IMR-90 (cell line): ENCODE measurements at regions not wholly inside any gene's neighbourhood (a gene's known extent, or its start where the extent isn't known, plus 50 kb on each side); places are given as distances from the start of the nearest gene placed in this dataset.

Experiments used
- ATAC-seq: fragments of 200-7000 bp; cut with Tn5 transposase; 2 replicates; pipeline ENCODE4 v1.9.1; 2020; ENCODE audit warnings: low read depth, mild to moderate bottlenecking, moderate library complexity
- BruUV-seq: library from RNA; stranded (reverse); fragments of 400-500 nt; replicated peaks from 2 replicates; lab custom pipeline; 2021; lab: Mats Ljungman, UMichigan
- CTCF ChIA-PET: fragments of 300-600 bp; formaldehyde crosslinking; extraction: SDS; loops from one replicate; lab custom pipeline; 2021; ENCODE audit warnings: antibody characterized with exemption; lab: Yijun Ruan, JAX
- POLR2A ChIA-PET: fragments of 300-600 bp; sonication (Branson Sonifier 250); formaldehyde crosslinking; loops from one replicate; lab custom pipeline; 2022; ENCODE audit warnings: antibody characterized with exemption; ENCODE audit not compliant: unreplicated experiment; lab: Charles Lee
- DNase-seq: peaks from one replicate; pipeline ENCODE4 v3.0.0; 2013
- H2AFZ ChIP-seq: replicated peaks from 2 replicates; pipeline ENCODE3; 2013; ENCODE audit warnings: low read length, mild to moderate bottlenecking; ENCODE audit not compliant: poor library complexity
- H2AK5ac ChIP-seq: 2 replicates; pipeline ENCODE4 v1.6.1; 2013; ENCODE audit warnings: low read depth, low read length, inconsistent platforms
- H2AK9ac ChIP-seq: replicated peaks from 2 replicates; pipeline ENCODE3; 2013; ENCODE audit warnings: mild to moderate bottlenecking, low read depth, low read length, moderate library complexity; ENCODE audit not compliant: poor library complexity
- H2BK120ac ChIP-seq: 2 replicates; pipeline ENCODE4 v1.6.1; 2013; ENCODE audit warnings: low read depth, low read length, inconsistent platforms
- H2BK15ac ChIP-seq: 3 replicates; pipeline ENCODE4 v1.6.1; 2013; ENCODE audit warnings: low read depth, low read length, inconsistent platforms
- H2BK20ac ChIP-seq: 2 replicates; pipeline ENCODE4 v1.6.1; 2013; ENCODE audit warnings: low read depth, mild to moderate bottlenecking, inconsistent platforms, low read length, moderate library complexity
- H2BK5ac ChIP-seq: 2 replicates; pipeline ENCODE4 v1.6.1; 2013; ENCODE audit warnings: mild to moderate bottlenecking, low read depth, low read length, inconsistent platforms; ENCODE audit not compliant: poor library complexity, severe bottlenecking
- H3K14ac ChIP-seq: replicated peaks from 2 replicates; pipeline ENCODE4 v1.6.1; 2013; ENCODE audit warnings: low read depth, low read length, inconsistent platforms
- H3K18ac ChIP-seq: 2 replicates; pipeline ENCODE4 v1.6.1; 2013; ENCODE audit warnings: low read depth, low read length, control low read depth
- H3K23ac ChIP-seq: 2 replicates; pipeline ENCODE4 v1.6.1; 2013; ENCODE audit warnings: low read depth, low read length, inconsistent platforms
- H3K27ac ChIP-seq: 2 replicates; pipeline ENCODE4 v1.5.1; 2013; ENCODE audit warnings: mild to moderate bottlenecking, control low read depth, low read length; ENCODE audit not compliant: insufficient read depth
- H3K27me3 ChIP-seq: 2 replicates; pipeline ENCODE4 v1.6.1; 2013; ENCODE audit warnings: low read length; ENCODE audit not compliant: control insufficient read depth, insufficient read depth
- H3K36me3 ChIP-seq: 2 replicates; pipeline ENCODE4 v1.6.1; 2013; ENCODE audit warnings: low read length, mixed read lengths; ENCODE audit not compliant: control insufficient read depth, insufficient read depth
- H3K4ac ChIP-seq: 2 replicates; pipeline ENCODE4 v1.6.1; 2013; ENCODE audit warnings: low read depth, low read length, inconsistent platforms
- H3K4me1 ChIP-seq: 2 replicates; pipeline ENCODE4 v1.6.1; 2013; ENCODE audit warnings: low read length, mixed read lengths; ENCODE audit not compliant: control insufficient read depth, insufficient read depth
- H3K4me2 ChIP-seq: 2 replicates; pipeline ENCODE4 v1.6.1; 2013; ENCODE audit warnings: low read depth, mild to moderate bottlenecking, control low read depth, low read length, moderate library complexity
- H3K4me3 ChIP-seq: 2 replicates; pipeline ENCODE4 v1.5.1; 2013; ENCODE audit warnings: low read depth, mild to moderate bottlenecking, control low read depth, low read length, moderate library complexity; ENCODE audit not compliant: insufficient read depth
- H3K56ac ChIP-seq: 2 replicates; pipeline ENCODE4 v1.6.1; 2013; ENCODE audit warnings: low read length, inconsistent platforms; ENCODE audit not compliant: insufficient read depth; ENCODE audit errors: extremely low read depth
- H3K79me1 ChIP-seq, 2 experiments: 2 replicates each; pipeline ENCODE4 v1.6.1; 2013; ENCODE audit warnings: low read length in 2 of 2, inconsistent platforms in 1 of 2, low read depth in 1 of 2
- H3K9ac ChIP-seq: 2 replicates; pipeline ENCODE4 v1.6.1; 2013; ENCODE audit warnings: low read depth, low read length, control low read depth
- H3K9me1 ChIP-seq: 2 replicates; pipeline ENCODE4 v1.6.1; 2013; ENCODE audit warnings: low read length, inconsistent platforms; ENCODE audit not compliant: insufficient read depth
- H3K9me3 ChIP-seq: 2 replicates; pipeline ENCODE4 v1.6.1; 2013; ENCODE audit warnings: low read length; ENCODE audit not compliant: control insufficient read depth, insufficient read depth
- H4K20me1 ChIP-seq: 2 replicates; pipeline ENCODE4 v1.6.1; 2013; ENCODE audit warnings: low read length, inconsistent platforms; ENCODE audit not compliant: insufficient read depth
- H4K5ac ChIP-seq: 2 replicates; pipeline ENCODE4 v1.6.1; 2013; ENCODE audit warnings: mild to moderate bottlenecking, low read depth, low read length, control low read depth
- H4K8ac ChIP-seq, 2 experiments: 2 replicates each; pipeline ENCODE4 v1.6.1; 2013; ENCODE audit warnings: low read depth in 2 of 2, low read length in 2 of 2, control low read depth in 1 of 2, inconsistent platforms in 1 of 2
- H4K91ac ChIP-seq: 2 replicates; pipeline ENCODE4 v1.6.1; 2013; ENCODE audit warnings: low read depth, low read length, inconsistent platforms; ENCODE audit not compliant: insufficient read depth
- BHLHE40 ChIP-seq: fragments of 150-350 bp; IDR thresholded peaks from 2 replicates; pipeline ENCODE4 v1.6.1; 2016; ENCODE audit warnings: mild to moderate bottlenecking, low read depth, low read length
- CEBPB ChIP-seq: IDR thresholded peaks from 2 replicates; pipeline ENCODE4 v1.6.1; 2012; ENCODE audit warnings: low read depth, low read length, improper control_type of control experiment
- FOS ChIP-seq: fragments of 150-350 bp; IDR thresholded peaks from 2 replicates; pipeline ENCODE4 v1.6.1; 2016; ENCODE audit warnings: low read depth, low read length
- MAFK ChIP-seq: IDR thresholded peaks from 2 replicates; pipeline ENCODE4 v1.6.1; 2012; ENCODE audit warnings: low read depth, low read length, improper control_type of control experiment
- MAZ ChIP-seq: IDR thresholded peaks from 2 replicates; pipeline ENCODE4 v1.6.1; 2012; ENCODE audit warnings: low read depth, mild to moderate bottlenecking, low read length, improper control_type of control experiment, moderate library complexity, borderline replicate concordance
- MXI1 ChIP-seq: IDR thresholded peaks from 2 replicates; pipeline ENCODE4 v1.6.1; 2012; ENCODE audit warnings: low read depth, mild to moderate bottlenecking, low read length, moderate library complexity, borderline replicate concordance
- NFE2L2 ChIP-seq: fragments of 150-350 bp; IDR thresholded peaks from 2 replicates; pipeline ENCODE4 v1.6.1; 2016; ENCODE audit warnings: low read depth, mild to moderate bottlenecking, low read length
- POLR2A ChIP-seq: IDR thresholded peaks from 2 replicates; pipeline ENCODE4 v1.6.1; 2012; ENCODE audit warnings: mild to moderate bottlenecking, low read depth, low read length
- RAD21 ChIP-seq: IDR thresholded peaks from 2 replicates; pipeline ENCODE4 v1.6.1; 2012; ENCODE audit warnings: low read length, improper control_type of control experiment
- RFX5 ChIP-seq: IDR thresholded peaks from 2 replicates; pipeline ENCODE4 v1.8.0; 2012; ENCODE audit warnings: low read depth, mild to moderate bottlenecking, low read length, moderate library complexity
- SMC3 ChIP-seq: fragments of 150-350 bp; IDR thresholded peaks from 2 replicates; pipeline ENCODE4 v1.6.1; 2016; ENCODE audit warnings: low read depth, mild to moderate bottlenecking, antibody characterized with exemption, low read length, moderate library complexity
- USF2 ChIP-seq: fragments of 150-350 bp; IDR thresholded peaks from 2 replicates; pipeline ENCODE4 v1.6.1; 2017; ENCODE audit warnings: mild to moderate bottlenecking, antibody characterized with exemption, low read length, low read depth
- WGBS, 2 experiments: methylation state at CpG; one replicate each; pipeline versions ENCODE4 v1.1.5 to v1.1.7; 2013; ENCODE audit warnings: missing lambda C conversion rate in 2 of 2; ENCODE audit not compliant: insufficient read length in 1 of 2; ENCODE audit errors: extremely low coverage in 2 of 2; 5-methylcytosine and 5-hydroxymethylcytosine counted together
- dilution Hi-C: fragments of 300-500 bp; cut with HindIII; formaldehyde crosslinking; loops from one replicate; pipeline ENCODE4 v1.14.3; 2018; ENCODE audit warnings: low sequenced_read_pairs; ENCODE audit not compliant: unreplicated experiment
- in situ Hi-C: fragments of 300-500 bp; cut with MboI; formaldehyde crosslinking; loops from 3 replicates; pipeline ENCODE4 v1.14.3; 2019; ENCODE audit warnings: low sequenced_read_pairs, inconsistent platforms, mixed read lengths
- intact Hi-C: fragments of 100-400 bp; cut with micrococcal nuclease; formaldehyde crosslinking; loops from 2 replicates; pipeline ENCODE4 v1.10.0; 2022
- TF ChIP-seq, protein P1 (sequence below): fragments of 150-350 bp; IDR thresholded peaks from 2 replicates; pipeline ENCODE4 v1.6.1; 2016; ENCODE audit warnings: low read depth, mild to moderate bottlenecking, low read length, moderate library complexity, borderline replicate concordance

- no peaks in the 10 kb centered on the region for H3K4me1 ChIP-seq
- TF ChIP-seq FOS (no peak), POLR2A (no peak), USF2 (no peak), NFE2L2 (no peak), RFX5 (no peak), MAZ (no peak), MAFK (no peak), CEBPB (no peak), MXI1 (no peak), RAD21 (no peak), SMC3 (no peak), BHLHE40 (no peak)
- TF ChIP-seq, protein P1, sequence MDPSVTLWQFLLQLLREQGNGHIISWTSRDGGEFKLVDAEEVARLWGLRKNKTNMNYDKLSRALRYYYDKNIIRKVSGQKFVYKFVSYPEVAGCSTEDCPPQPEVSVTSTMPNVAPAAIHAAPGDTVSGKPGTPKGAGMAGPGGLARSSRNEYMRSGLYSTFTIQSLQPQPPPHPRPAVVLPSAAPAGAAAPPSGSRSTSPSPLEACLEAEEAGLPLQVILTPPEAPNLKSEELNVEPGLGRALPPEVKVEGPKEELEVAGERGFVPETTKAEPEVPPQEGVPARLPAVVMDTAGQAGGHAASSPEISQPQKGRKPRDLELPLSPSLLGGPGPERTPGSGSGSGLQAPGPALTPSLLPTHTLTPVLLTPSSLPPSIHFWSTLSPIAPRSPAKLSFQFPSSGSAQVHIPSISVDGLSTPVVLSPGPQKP: no peak
- H3K9ac ChIP-seq: no peak overlapping the region
- no peak overlapping the region for H3K14ac ChIP-seq
- H3K18ac ChIP-seq: no peak overlapping the region
- no peak overlapping the region for H4K8ac ChIP-seq
- H3K27me3 ChIP-seq: peaks cover 13% of the 10 kb centered on the region
- no peak overlapping the region for H4K91ac ChIP-seq
- H3K9me3 ChIP-seq: no peaks in the 10 kb centered on the region
- dilution Hi-C loops: no loop called here
- no peak overlapping the region for H2BK20ac ChIP-seq
- in situ Hi-C loops: no loop called here
- no peak overlapping the region for H2AK5ac ChIP-seq
- H3K23ac ChIP-seq: no peak overlapping the region
- no peak overlapping the region for H3K4ac ChIP-seq
- no peaks in the 10 kb centered on the region for H3K36me3 ChIP-seq
- ATAC-seq: no peak
- no peak overlapping the region for H2BK120ac ChIP-seq
- no peaks in the 10 kb centered on the region for H3K9me1 ChIP-seq
- intact Hi-C loops: no loop called here
- no peaks in the 10 kb centered on the region for H3K79me1 ChIP-seq
- no peak overlapping the region for H3K4me2 ChIP-seq
- H2BK15ac ChIP-seq: no peak overlapping the region
- H4K20me1 ChIP-seq: no peaks in the 10 kb centered on the region
- no peak overlapping the region for H2AFZ ChIP-seq
- no peak overlapping the region for H3K56ac ChIP-seq
- no TSS peak for BruUV-seq
- ChIA-PET POLR2A (no interaction called here), CTCF (no interaction called here)
- WGBS, 2 experiments: no CpG with 5 or more reads among the region's 2 CpGs
- no peak overlapping the region for H2AK9ac ChIP-seq
- H2BK5ac ChIP-seq: no peak overlapping the region
- no peak for DNase-seq
- no peak overlapping the region for H3K27ac ChIP-seq
- no peak overlapping the region for H4K5ac ChIP-seq
- no peak overlapping the region for H3K4me3 ChIP-seq
Measured at GRCh38 chr17:15101175-15101574, 164.0 kb downstream of the PMP22 start.
